Loucy (cell line): ENCODE measurements at regions not wholly inside any gene's neighbourhood (a gene's known extent, or its start where the extent isn't known, plus 50 kb on each side); places are given as distances from the start of the nearest gene placed in this dataset.

Experiments used
- EZH2phosphoT487 ChIP-seq: fragments of 200-600 bp; IDR thresholded peaks from 2 replicates; pipeline ENCODE4 v1.6.1; 2018; ENCODE audit warnings: antibody characterized with exemption, mild to moderate bottlenecking, moderate library complexity, borderline replicate concordance
- TF ChIP-seq, protein P1 (sequence below): fragments of 200-600 bp; sonication (generic); conservative IDR thresholded peaks from 2 replicates; pipeline ENCODE4 v1.5.1; 2014; ENCODE audit warnings: mild to moderate bottlenecking, antibody characterized with exemption, low read length

DNA sequence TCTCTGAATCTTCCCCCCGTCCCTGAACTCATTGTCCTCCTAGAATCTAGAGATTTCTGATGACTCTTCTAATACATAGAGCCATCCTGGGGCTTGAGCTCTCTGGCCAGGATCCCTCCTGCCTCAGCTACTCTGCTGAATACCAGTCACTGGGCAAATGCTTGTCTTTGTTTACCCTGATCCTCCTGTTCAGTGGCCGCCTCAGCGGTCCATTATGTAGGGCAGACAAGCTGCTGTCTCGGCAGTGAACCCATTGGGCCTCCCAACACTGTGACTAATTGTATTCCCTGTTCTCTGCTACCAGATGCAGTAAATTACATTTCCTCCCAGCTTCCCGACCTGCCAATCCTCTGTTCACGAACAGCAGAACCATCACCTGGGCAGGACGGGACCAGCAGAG, 151.6 kb downstream of the PALM2AKAP2 start:
- TF ChIP-seq, protein P1, sequence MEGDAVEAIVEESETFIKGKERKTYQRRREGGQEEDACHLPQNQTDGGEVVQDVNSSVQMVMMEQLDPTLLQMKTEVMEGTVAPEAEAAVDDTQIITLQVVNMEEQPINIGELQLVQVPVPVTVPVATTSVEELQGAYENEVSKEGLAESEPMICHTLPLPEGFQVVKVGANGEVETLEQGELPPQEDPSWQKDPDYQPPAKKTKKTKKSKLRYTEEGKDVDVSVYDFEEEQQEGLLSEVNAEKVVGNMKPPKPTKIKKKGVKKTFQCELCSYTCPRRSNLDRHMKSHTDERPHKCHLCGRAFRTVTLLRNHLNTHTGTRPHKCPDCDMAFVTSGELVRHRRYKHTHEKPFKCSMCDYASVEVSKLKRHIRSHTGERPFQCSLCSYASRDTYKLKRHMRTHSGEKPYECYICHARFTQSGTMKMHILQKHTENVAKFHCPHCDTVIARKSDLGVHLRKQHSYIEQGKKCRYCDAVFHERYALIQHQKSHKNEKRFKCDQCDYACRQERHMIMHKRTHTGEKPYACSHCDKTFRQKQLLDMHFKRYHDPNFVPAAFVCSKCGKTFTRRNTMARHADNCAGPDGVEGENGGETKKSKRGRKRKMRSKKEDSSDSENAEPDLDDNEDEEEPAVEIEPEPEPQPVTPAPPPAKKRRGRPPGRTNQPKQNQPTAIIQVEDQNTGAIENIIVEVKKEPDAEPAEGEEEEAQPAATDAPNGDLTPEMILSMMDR, result no peak
- TF ChIP-seq EZH2phosphoT487, result no peak
